ENCODE measurements at regions not wholly inside any gene's neighbourhood (a gene's known extent, or its start where the extent isn't known, plus 50 kb on each side); places are given as distances from the start of the nearest gene placed in this dataset.
"Not testable (repeated sequence)": the region's sequence is repeated elsewhere in the genome, so short reads cannot be mapped to it uniquely, and the experiment has no call there.

GRCh38 chr5:89537800-89538199 lies 654.8 kb upstream of the MEF2C start:
- no peak overlapping the region for H3K4me3 ChIP-seq (ENCODE audit: control insufficient read depth, low read depth, low read length)
- TF ChIP-seq, protein P1, sequence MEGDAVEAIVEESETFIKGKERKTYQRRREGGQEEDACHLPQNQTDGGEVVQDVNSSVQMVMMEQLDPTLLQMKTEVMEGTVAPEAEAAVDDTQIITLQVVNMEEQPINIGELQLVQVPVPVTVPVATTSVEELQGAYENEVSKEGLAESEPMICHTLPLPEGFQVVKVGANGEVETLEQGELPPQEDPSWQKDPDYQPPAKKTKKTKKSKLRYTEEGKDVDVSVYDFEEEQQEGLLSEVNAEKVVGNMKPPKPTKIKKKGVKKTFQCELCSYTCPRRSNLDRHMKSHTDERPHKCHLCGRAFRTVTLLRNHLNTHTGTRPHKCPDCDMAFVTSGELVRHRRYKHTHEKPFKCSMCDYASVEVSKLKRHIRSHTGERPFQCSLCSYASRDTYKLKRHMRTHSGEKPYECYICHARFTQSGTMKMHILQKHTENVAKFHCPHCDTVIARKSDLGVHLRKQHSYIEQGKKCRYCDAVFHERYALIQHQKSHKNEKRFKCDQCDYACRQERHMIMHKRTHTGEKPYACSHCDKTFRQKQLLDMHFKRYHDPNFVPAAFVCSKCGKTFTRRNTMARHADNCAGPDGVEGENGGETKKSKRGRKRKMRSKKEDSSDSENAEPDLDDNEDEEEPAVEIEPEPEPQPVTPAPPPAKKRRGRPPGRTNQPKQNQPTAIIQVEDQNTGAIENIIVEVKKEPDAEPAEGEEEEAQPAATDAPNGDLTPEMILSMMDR (IDR thresholded peaks at IDR 0.05; ENCODE audit: control insufficient read depth, insufficient read depth, low read depth, low read length, missing control alignments) = no peak
- no peak for DNase-seq (ENCODE audit: low read depth)

DNA sequence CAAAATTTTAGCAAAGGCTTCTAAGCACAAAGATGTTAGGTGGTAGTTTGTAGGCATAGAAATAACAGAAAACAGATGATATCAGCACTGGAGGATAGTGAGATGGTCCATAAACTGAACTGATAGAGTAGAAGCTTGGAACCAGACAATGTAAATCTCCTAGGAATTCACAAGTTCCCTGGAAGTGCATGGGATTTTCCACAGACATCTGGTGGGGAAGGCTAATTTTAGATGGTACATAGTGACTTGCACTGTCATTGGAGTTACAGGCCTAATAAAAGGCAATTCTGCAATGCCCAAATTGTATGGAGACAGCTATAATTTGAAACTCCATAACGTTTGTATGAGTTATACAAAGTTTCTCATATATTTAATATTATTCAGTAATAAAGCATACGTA lies 653.0 kb upstream of the MEF2C start:
- no peak overlapping the region for H3K4me3 ChIP-seq (ENCODE audit: control insufficient read depth, low read depth, low read length)
- DNase-seq (ENCODE audit: low read depth) = no peak
- TF ChIP-seq, protein P1 (IDR thresholded peaks at IDR 0.05; ENCODE audit: control insufficient read depth, insufficient read depth, low read depth, low read length, missing control alignments) = no peak

- no peak for DNase-seq (ENCODE audit: low read depth)
- TF ChIP-seq, protein P1 (IDR thresholded peaks at IDR 0.05; ENCODE audit: control insufficient read depth, insufficient read depth, low read depth, low read length, missing control alignments) = no peak
- no peak overlapping the region for H3K4me3 ChIP-seq (ENCODE audit: control insufficient read depth, low read depth, low read length)
Observed at GRCh38 chr5:89535411-89535810, 652.4 kb upstream of the MEF2C start.

GRCh38 chr5:89534331-89534730 lies 651.3 kb upstream of the MEF2C start:
- H3K4me3 ChIP-seq (ENCODE audit: control insufficient read depth, low read depth, low read length) = no peak overlapping the region
- peak; percentile 21 for DNase-seq (ENCODE audit: low read depth)
- TF ChIP-seq, protein P1 (IDR thresholded peaks at IDR 0.05; ENCODE audit: control insufficient read depth, insufficient read depth, low read depth, low read length, missing control alignments) = no peak

GRCh38 chr5:89524785-89525184 lies 641.8 kb upstream of the MEF2C start:
- no peak overlapping the region for H3K4me3 ChIP-seq (ENCODE audit: control insufficient read depth, low read depth, low read length)
- DNase-seq (ENCODE audit: low read depth) = no peak
- TF ChIP-seq, protein P1 (IDR thresholded peaks at IDR 0.05; ENCODE audit: control insufficient read depth, insufficient read depth, low read depth, low read length, missing control alignments) = no peak

- H3K4me3 ChIP-seq (ENCODE audit: control insufficient read depth, low read depth, low read length); DNase-seq (ENCODE audit: low read depth): not testable (repeated sequence)
Observed at GRCh38 chr5:89523867-89524266, 640.9 kb upstream of the MEF2C start.

DNA sequence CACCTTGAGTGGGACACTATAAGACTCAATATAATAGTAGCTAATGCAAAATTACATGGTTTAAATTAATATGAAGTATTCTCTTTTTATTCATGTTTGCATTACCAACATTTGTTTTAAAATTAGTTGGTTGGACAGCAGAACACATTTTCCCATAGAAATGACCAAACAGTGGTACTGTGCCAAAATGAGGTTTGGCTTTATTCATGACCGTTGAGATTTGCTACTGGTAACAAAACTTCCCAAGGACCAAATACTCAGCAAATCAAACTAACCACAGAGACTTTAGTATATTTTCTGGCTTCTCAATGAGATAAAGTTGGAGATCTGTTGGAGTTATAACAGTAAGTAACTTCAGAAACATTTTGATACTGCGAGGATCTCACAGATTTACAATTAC lies 637.8 kb upstream of the MEF2C start:
- DNase-seq (ENCODE audit: low read depth) = no peak
- H3K4me3 ChIP-seq (ENCODE audit: control insufficient read depth, low read depth, low read length) = no peak overlapping the region
- TF ChIP-seq, protein P1 (IDR thresholded peaks at IDR 0.05; ENCODE audit: control insufficient read depth, insufficient read depth, low read depth, low read length, missing control alignments) = no peak

All from AG09309 (cell line).